ENCODE measurements at regions not wholly inside any gene's neighbourhood (a gene's known extent, or its start where the extent isn't known, plus 50 kb on each side); places are given as distances from the start of the nearest gene placed in this dataset.

DNA sequence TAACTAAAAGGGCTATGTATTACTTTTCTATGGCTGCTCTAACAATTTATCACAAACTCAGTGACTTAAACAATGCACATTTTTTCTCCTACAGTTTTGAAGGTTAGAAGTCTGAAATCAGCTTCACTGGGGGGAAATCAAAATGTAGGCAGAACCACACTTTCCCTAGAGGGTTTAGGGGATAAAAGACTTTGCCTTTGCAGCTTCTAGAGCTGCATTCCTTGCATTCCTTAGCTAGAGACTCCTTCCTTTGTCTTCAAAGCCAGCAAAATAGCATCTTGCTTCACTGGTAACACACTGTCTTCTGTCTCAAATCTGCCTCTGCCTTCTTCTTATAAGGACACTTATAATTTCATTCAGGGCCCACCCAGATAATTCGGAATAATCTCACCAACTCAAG is 152.4 kb upstream of the SPIN4 start (continued):
- no peak for TF ChIP-seq CTCF (IDR thresholded peaks at IDR 0.05; ENCODE audit: control extremely low read depth in 1 of 3, insufficient read depth in 1 of 3, low read depth in 1 of 3, low read length in 3 of 3)
- TF ChIP-seq POU5F1 (IDR thresholded peaks at IDR 0.05; ENCODE audit: low read depth, low read length), result no peak
- TF ChIP-seq CHD1 (IDR thresholded peaks at IDR 0.05; ENCODE audit: low read depth, low read length), result no peak
- no peak for TF ChIP-seq SAP30 (IDR thresholded peaks at IDR 0.05; ENCODE audit: insufficient read depth, insufficient replicate concordance, low read length)
- no peak for TF ChIP-seq JUND (IDR thresholded peaks at IDR 0.05; ENCODE audit: low read length)
- TF ChIP-seq BCL11A (IDR thresholded peaks at IDR 0.05; ENCODE audit: low read depth in 2 of 2, low read length in 2 of 2), result no peak
- TF ChIP-seq TAF1 (IDR thresholded peaks at IDR 0.05; ENCODE audit: low read depth, low read length), result no peak
- TF ChIP-seq HDAC6 (IDR thresholded peaks at IDR 0.05; ENCODE audit: low read depth, low read length), result no peak
- TF ChIP-seq, protein P1, sequence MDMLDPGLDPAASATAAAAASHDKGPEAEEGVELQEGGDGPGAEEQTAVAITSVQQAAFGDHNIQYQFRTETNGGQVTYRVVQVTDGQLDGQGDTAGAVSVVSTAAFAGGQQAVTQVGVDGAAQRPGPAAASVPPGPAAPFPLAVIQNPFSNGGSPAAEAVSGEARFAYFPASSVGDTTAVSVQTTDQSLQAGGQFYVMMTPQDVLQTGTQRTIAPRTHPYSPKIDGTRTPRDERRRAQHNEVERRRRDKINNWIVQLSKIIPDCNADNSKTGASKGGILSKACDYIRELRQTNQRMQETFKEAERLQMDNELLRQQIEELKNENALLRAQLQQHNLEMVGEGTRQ (IDR thresholded peaks at IDR 0.05; ENCODE audit: low read length), result no peak
- TF ChIP-seq, protein P2, sequence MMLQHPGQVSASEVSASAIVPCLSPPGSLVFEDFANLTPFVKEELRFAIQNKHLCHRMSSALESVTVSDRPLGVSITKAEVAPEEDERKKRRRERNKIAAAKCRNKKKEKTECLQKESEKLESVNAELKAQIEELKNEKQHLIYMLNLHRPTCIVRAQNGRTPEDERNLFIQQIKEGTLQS (IDR thresholded peaks at IDR 0.05; ENCODE audit: insufficient read depth, low read depth, low read length), result no peak
- TF ChIP-seq POLR2AphosphoS5 (IDR thresholded peaks at IDR 0.05; ENCODE audit: low read depth, low read length), result no peak
- peak; percentile 93 for TF ChIP-seq TEAD4 (IDR thresholded peaks at IDR 0.05; ENCODE audit: low read depth, low read length)
- TF ChIP-seq SIX5 (IDR thresholded peaks at IDR 0.05; ENCODE audit: low read depth, low read length), result no peak
- peak; percentile 42; the same call in 1 of the 2 replicates for TF ChIP-seq CEBPB (IDR thresholded peaks at IDR 0.05; ENCODE audit: low read depth, low read length)
- TF ChIP-seq GABPA (IDR thresholded peaks at IDR 0.05; ENCODE audit: borderline replicate concordance, insufficient read depth, low read length), result no peak
- TF ChIP-seq SP4 (IDR thresholded peaks at IDR 0.05; ENCODE audit: low read length), result no peak
- no peak for TF ChIP-seq RXRA (IDR thresholded peaks at IDR 0.05; ENCODE audit: insufficient read depth, low read depth, low read length)
- TF ChIP-seq JUN (IDR thresholded peaks at IDR 0.05; ENCODE audit: low read depth, low read length), result no peak
- no peak for TF ChIP-seq POLR2A (IDR thresholded peaks at IDR 0.05; ENCODE audit: control extremely low read depth in 1 of 2, low read depth in 2 of 2, low read length in 2 of 2)
- no peak for TF ChIP-seq BACH1 (IDR thresholded peaks at IDR 0.05; ENCODE audit: low read length)
- TF ChIP-seq TAF7 (optimal IDR thresholded peaks at IDR 0.05; ENCODE audit: borderline replicate concordance, low read depth, low read length), result no peak
- TF ChIP-seq CBX5 (IDR thresholded peaks at IDR 0.05; ENCODE audit: low read depth, low read length), result no peak
